Adrenal gland (tissue), 5 donors: ENCODE measurements at regions not wholly inside any gene's neighbourhood (a gene's known extent, or its start where the extent isn't known, plus 50 kb on each side); places are given as distances from the start of the nearest gene placed in this dataset.

Experiments
- POLR2A ChIP-seq, 2 donors: fragments of 450-650 bp; IDR thresholded peaks; one replicate each; pipeline ENCODE4 v1.6.1; 2017; ENCODE audit warnings: antibody characterized with exemption in 2 of 2, mild to moderate bottlenecking in 2 of 2, moderate library complexity in 1 of 2
- TF ChIP-seq, protein P1 (sequence below), 6 experiments: fragments of 450-650 bp in 4 of 6; fragments of 200-600 bp in 2 of 6; sonication (generic) in 1 of 6; IDR thresholded peaks; 1 replicate in 5 of 6; 2 replicates in 1 of 6; pipeline versions ENCODE4 v1.5.1 to v1.8.0; 2016 to 2021; ENCODE audit warnings: antibody characterized with exemption in 6 of 6, mild to moderate bottlenecking in 2 of 6, moderate library complexity in 1 of 6
- donor health status: DM: no; HTN: no; CAD: no.

DNA sequence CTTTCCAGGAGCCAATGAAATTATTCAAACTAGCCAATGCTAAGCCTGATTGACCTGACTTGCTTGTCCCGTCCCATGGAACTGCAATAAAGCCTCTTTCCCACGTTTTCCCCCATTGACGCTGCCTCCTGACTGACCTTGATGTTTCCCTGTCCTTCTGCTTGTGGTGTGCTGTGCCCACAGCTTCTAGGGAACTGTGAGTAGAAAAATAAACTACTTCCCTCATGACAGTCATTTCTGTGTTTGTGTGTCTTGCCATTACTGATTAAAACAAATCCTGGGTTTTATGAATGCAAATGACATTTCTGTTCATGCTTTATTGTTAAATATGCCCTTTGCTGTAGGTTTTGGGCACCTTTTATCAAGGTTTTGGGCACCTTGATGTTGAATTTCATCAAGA, 91.3 kb upstream of the ABI1 start:
- TF ChIP-seq, protein P1, sequence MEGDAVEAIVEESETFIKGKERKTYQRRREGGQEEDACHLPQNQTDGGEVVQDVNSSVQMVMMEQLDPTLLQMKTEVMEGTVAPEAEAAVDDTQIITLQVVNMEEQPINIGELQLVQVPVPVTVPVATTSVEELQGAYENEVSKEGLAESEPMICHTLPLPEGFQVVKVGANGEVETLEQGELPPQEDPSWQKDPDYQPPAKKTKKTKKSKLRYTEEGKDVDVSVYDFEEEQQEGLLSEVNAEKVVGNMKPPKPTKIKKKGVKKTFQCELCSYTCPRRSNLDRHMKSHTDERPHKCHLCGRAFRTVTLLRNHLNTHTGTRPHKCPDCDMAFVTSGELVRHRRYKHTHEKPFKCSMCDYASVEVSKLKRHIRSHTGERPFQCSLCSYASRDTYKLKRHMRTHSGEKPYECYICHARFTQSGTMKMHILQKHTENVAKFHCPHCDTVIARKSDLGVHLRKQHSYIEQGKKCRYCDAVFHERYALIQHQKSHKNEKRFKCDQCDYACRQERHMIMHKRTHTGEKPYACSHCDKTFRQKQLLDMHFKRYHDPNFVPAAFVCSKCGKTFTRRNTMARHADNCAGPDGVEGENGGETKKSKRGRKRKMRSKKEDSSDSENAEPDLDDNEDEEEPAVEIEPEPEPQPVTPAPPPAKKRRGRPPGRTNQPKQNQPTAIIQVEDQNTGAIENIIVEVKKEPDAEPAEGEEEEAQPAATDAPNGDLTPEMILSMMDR (IDR thresholded peaks at IDR 0.05): no peak
- no peak for TF ChIP-seq POLR2A (IDR thresholded peaks at IDR 0.05)
